Fibroblast of lung (primary cell): ENCODE measurements at regions not wholly inside any gene's neighbourhood (a gene's known extent, or its start where the extent isn't known, plus 50 kb on each side); places are given as distances from the start of the nearest gene placed in this dataset.
A peak's percentile ranks its signal among the peaks of the same experiment; 100 is the strongest.

Experiments used
- DNase-seq, 2 donors: peaks; one replicate each; pipeline versions ENCODE4 v3.0.0 to v3.0.0-alpha.2; 2010; ENCODE audit warnings: low read depth in 2 of 2
- H2AFZ ChIP-seq: 2 replicates; pipeline ENCODE4 v1.5.1; 2012; ENCODE audit warnings: low read length, control low read depth, inconsistent platforms
- H3K27ac ChIP-seq: 2 replicates; pipeline ENCODE4 v1.5.1; 2011; ENCODE audit warnings: low read length, control low read depth; ENCODE audit not compliant: insufficient read depth
- H3K27me3 ChIP-seq: 2 replicates; pipeline ENCODE4 v1.5.1; 2011; ENCODE audit warnings: mild to moderate bottlenecking, low read length; ENCODE audit not compliant: control insufficient read depth, insufficient read depth
- H3K36me3 ChIP-seq: 2 replicates; pipeline ENCODE4 v1.5.1; 2011; ENCODE audit warnings: low read length; ENCODE audit not compliant: control insufficient read depth, insufficient read depth
- H3K4me1 ChIP-seq: 2 replicates; pipeline ENCODE4 v1.5.1; 2011; ENCODE audit warnings: low read length; ENCODE audit not compliant: control insufficient read depth, insufficient read depth; ENCODE audit errors: extremely low read depth
- H3K4me2 ChIP-seq: 2 replicates; pipeline ENCODE4 v1.5.1; 2011; ENCODE audit warnings: low read length, control low read depth; ENCODE audit not compliant: insufficient read depth; ENCODE audit errors: extremely low read depth
- H3K4me3 ChIP-seq, 4 experiments: fragments of 200-600 bp in 1 of 4; sonication (generic) in 1 of 4; replicated peaks in 1 of 4; 2 replicates each; pipeline ENCODE4 v1.5.1; 2011 to 2016; ENCODE audit warnings: low read length in 4 of 4, low read depth in 3 of 4, mild to moderate bottlenecking in 3 of 4, control low read depth in 2 of 4, inconsistent platforms in 1 of 4, mixed read lengths in 1 of 4; ENCODE audit not compliant: insufficient read depth in 1 of 4; ENCODE audit errors: control extremely low read depth in 1 of 4
- H3K79me2 ChIP-seq: 2 replicates; pipeline ENCODE4 v1.5.1; 2012; ENCODE audit warnings: mild to moderate bottlenecking, low read length, inconsistent platforms; ENCODE audit not compliant: control insufficient read depth, insufficient read depth
- H3K9ac ChIP-seq: 2 replicates; pipeline ENCODE4 v1.5.1; 2011; ENCODE audit warnings: mild to moderate bottlenecking, low read length, control low read depth; ENCODE audit not compliant: insufficient read depth
- H3K9me3 ChIP-seq: 2 replicates; pipeline ENCODE4 v1.5.1; 2012; ENCODE audit warnings: low read depth, low read length; ENCODE audit not compliant: control insufficient read depth, insufficient read depth
- H4K20me1 ChIP-seq: 2 replicates; pipeline ENCODE4 v1.5.1; 2011; ENCODE audit warnings: low read length; ENCODE audit not compliant: control insufficient read depth, insufficient read depth; ENCODE audit errors: extremely low read depth
- CTCF ChIP-seq, 2 donors: IDR thresholded peaks in 1 of 2; conservative IDR thresholded peaks in 1 of 2; 1 replicate in 1 of 2; 2 replicates in 1 of 2; pipeline ENCODE4 v1.5.1; 2011 to 2012; ENCODE audit warnings: low read length in 2 of 2, control low read depth in 1 of 2, inconsistent platforms in 1 of 2, low read depth in 1 of 2, mild to moderate bottlenecking in 1 of 2
- EZH2 ChIP-seq: IDR thresholded peaks from 2 replicates; pipeline ENCODE4 v1.5.1; 2012; ENCODE audit warnings: low read length, control low read depth, mild to moderate bottlenecking; ENCODE audit errors: missing control alignments

- no peak overlapping the region for H3K27ac ChIP-seq
- H3K9me3 ChIP-seq: no peaks in the 10 kb centered on the region
- no peaks in the 10 kb centered on the region for H3K27me3 ChIP-seq
- no peaks in the 10 kb centered on the region for H3K79me2 ChIP-seq
- H4K20me1 ChIP-seq: no peaks in the 10 kb centered on the region
- no peak overlapping the region for H3K4me2 ChIP-seq
- no peak overlapping the region for H3K4me3 ChIP-seq
- peak in 1 of 2 donors; percentile 76 for DNase-seq
- no peak overlapping the region for H3K9ac ChIP-seq
- no peak for TF ChIP-seq CTCF (conservative IDR thresholded peaks at IDR 0.05 in 1 of 2, IDR thresholded peaks at IDR 0.05 in 1 of 2; ENCODE audit: low read depth in 1 of 2, low read length in 2 of 2)
- TF ChIP-seq EZH2: no peak
- peak overlapping the region; percentile 30 for H2AFZ ChIP-seq
- H3K36me3 ChIP-seq: no peaks in the 10 kb centered on the region
- H3K4me1 ChIP-seq: no peaks in the 10 kb centered on the region
These were observed 346.2 kb upstream of the CBLB start for GRCh38 chr3:106215047-106215446.

GRCh38 chr3:106217745-106218144 is 348.9 kb upstream of the CBLB start:
- no peak overlapping the region for H3K9ac ChIP-seq
- no peak overlapping the region for H3K4me2 ChIP-seq
- no peaks in the 10 kb centered on the region for H3K27me3 ChIP-seq
- H3K9me3 ChIP-seq: no peaks in the 10 kb centered on the region
- H4K20me1 ChIP-seq: no peaks in the 10 kb centered on the region
- H3K4me1 ChIP-seq: no peaks in the 10 kb centered on the region
- no peak overlapping the region for H3K27ac ChIP-seq
- no peaks in the 10 kb centered on the region for H3K36me3 ChIP-seq
- no peaks in the 10 kb centered on the region for H3K79me2 ChIP-seq
- no peak for DNase-seq
- TF ChIP-seq EZH2 (no peak), CTCF (conservative IDR thresholded peaks at IDR 0.05 in 1 of 2, IDR thresholded peaks at IDR 0.05 in 1 of 2; ENCODE audit: low read depth in 1 of 2, low read length in 2 of 2) (no peak)
- no peak overlapping the region for H3K4me3 ChIP-seq
- no peak overlapping the region for H2AFZ ChIP-seq

GRCh38 chr3:106227068-106227467 is 358.3 kb upstream of the CBLB start:
- H3K9me3 ChIP-seq: no peaks in the 10 kb centered on the region
- TF ChIP-seq CTCF (conservative IDR thresholded peaks at IDR 0.05 in 1 of 2, IDR thresholded peaks at IDR 0.05 in 1 of 2; ENCODE audit: low read depth in 1 of 2, low read length in 2 of 2): no peak
- TF ChIP-seq EZH2: no peak
- H3K4me1 ChIP-seq: no peaks in the 10 kb centered on the region
- H3K36me3 ChIP-seq: no peaks in the 10 kb centered on the region
- H3K27me3 ChIP-seq: no peaks in the 10 kb centered on the region
- no peak overlapping the region for H2AFZ ChIP-seq
- no peaks in the 10 kb centered on the region for H4K20me1 ChIP-seq
- H3K4me3 ChIP-seq: no peak overlapping the region
- H3K27ac ChIP-seq: no peak overlapping the region
- H3K4me2 ChIP-seq: no peak overlapping the region
- no peaks in the 10 kb centered on the region for H3K79me2 ChIP-seq
- no peak for DNase-seq
- H3K9ac ChIP-seq: no peak overlapping the region
